B cell (primary cell): ENCODE measurements at regions not wholly inside any gene's neighbourhood (a gene's known extent, or its start where the extent isn't known, plus 50 kb on each side); places are given as distances from the start of the nearest gene placed in this dataset.

Experiments used
- EZH2 ChIP-seq: IDR thresholded peaks from 2 replicates; pipeline ENCODE4 v1.6.1; 2012; ENCODE audit warnings: borderline replicate concordance, low read depth, mild to moderate bottlenecking, moderate library complexity, low read length; ENCODE audit not compliant: insufficient read depth, poor library complexity, severe bottlenecking
- TF ChIP-seq, protein P1 (sequence below): fragments of 200-600 bp; IDR thresholded peaks from one replicate; pipeline ENCODE4 v1.8.0; 2022; ENCODE audit warnings: antibody characterized with exemption, mild to moderate bottlenecking

DNA sequence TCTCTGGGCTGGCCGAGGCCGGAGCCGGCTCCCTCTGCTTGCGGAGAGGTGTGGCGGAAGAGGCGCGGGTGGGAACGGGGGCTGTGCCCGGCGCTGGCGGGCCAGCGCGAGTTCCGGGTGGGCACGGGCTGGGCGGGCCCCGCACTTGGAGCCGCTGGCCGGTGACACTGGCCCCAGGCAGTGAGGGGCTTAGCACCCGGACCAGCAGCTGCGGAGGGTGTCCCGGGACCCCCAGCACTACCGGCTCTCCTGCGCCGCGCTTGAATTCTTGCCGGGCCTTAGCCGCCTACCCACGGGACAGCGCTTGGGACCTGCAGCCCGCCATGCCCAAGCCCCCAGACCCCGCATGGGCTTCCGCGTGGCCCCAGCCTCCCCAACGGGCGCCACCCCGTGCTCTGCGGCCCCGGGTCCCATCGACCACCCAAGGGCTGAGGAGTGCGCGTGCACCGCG, 736.3 kb upstream of the ARRDC4 start:
- TF ChIP-seq, protein P1, sequence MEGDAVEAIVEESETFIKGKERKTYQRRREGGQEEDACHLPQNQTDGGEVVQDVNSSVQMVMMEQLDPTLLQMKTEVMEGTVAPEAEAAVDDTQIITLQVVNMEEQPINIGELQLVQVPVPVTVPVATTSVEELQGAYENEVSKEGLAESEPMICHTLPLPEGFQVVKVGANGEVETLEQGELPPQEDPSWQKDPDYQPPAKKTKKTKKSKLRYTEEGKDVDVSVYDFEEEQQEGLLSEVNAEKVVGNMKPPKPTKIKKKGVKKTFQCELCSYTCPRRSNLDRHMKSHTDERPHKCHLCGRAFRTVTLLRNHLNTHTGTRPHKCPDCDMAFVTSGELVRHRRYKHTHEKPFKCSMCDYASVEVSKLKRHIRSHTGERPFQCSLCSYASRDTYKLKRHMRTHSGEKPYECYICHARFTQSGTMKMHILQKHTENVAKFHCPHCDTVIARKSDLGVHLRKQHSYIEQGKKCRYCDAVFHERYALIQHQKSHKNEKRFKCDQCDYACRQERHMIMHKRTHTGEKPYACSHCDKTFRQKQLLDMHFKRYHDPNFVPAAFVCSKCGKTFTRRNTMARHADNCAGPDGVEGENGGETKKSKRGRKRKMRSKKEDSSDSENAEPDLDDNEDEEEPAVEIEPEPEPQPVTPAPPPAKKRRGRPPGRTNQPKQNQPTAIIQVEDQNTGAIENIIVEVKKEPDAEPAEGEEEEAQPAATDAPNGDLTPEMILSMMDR: no peak
- no peak for TF ChIP-seq EZH2
